Right renal cortex interstitium (tissue), 3 donors: ENCODE measurements at regions not wholly inside any gene's neighbourhood (a gene's known extent, or its start where the extent isn't known, plus 50 kb on each side); places are given as distances from the start of the nearest gene placed in this dataset.
A peak's percentile ranks its signal among the peaks of the same experiment; 100 is the strongest.

ENCODE experiments used
- DNase-seq, 3 donors: peaks; one replicate each; pipeline ENCODE4 v3.0.0-alpha.2; 2013; ENCODE audit warnings: low read depth in 3 of 3, low spot score in 2 of 3

- DNase-seq: no peak
These were observed 55.8 kb downstream of the KCNE4 start for GRCh38 chr2:223107825-223108224.

GRCh38 chr2:223108351-223109050 lies 56.5 kb downstream of the KCNE4 start:
- DNase-seq: no peak

DNA sequence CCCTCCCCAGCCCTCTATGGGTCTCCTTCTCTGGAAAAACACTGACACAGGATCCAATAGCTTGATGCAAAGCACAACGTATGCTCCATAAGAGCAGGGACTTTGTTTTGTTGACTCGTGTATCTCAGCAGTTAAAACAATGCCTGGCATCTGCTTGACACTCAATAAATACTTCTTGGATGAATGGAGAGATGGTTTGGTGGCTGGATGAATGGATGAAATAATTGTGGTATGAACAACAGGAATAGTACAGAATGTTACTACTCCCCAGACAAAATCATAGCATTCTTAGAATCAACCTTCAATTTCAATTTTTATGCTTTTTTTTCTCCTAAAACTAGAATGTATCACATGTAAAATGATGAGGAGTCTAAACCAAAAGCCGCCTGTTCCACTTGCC lies 57.4 kb downstream of the KCNE4 start:
- DNase-seq: no peak

DNA sequence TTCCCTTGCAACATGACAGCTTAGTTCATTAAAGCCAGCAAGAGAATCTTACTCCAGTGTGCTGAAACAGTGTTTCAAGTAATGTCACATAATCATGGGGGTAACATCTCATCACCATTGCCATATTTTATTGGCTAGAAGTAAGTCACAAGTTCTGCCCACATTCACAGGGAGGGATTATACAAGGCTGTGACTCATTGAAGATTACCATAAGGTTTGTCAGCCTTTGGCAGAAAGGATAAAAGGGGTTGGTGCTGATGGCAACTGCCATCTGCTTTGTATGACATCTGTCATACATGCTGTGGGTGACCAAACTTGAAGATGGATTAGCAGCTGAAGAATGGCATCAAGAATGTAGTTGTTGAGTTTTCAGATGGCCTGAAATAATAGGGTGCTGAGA lies 61.2 kb downstream of the KCNE4 start:
- no peak for DNase-seq

GRCh38 chr2:223114170-223114569 lies 62.2 kb downstream of the KCNE4 start:
- no peak for DNase-seq

DNA sequence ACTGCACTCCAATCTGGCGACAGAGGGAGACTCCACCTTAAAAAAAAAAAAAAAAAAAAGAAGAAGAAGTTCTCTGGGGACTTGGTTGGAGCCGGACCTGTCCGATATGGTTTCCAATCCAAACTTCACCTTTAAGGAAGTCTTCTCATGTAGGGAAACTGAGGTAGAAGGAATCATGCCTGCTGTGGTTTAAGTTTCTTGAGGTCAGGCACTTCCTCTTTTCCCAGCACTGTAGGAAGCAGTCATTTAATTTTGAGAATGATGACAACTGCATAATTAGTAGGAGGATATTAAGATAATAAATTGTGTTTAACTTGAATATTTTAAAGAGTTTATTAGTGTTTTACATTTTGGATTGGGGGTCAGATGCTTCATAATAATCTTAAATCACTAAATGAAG lies 62.9 kb downstream of the KCNE4 start:
- no peak for DNase-seq

- no peak for DNase-seq
These were observed 65.5 kb downstream of the KCNE4 start for GRCh38 chr2:223117533-223117932.

GRCh38 chr2:223121283-223121682 lies 69.3 kb downstream of the KCNE4 start:
- DNase-seq: no peak

GRCh38 chr2:223122781-223123180 lies 70.8 kb downstream of the KCNE4 start:
- no peak for DNase-seq

GRCh38 chr2:223123855-223124610 lies 72.0 kb downstream of the KCNE4 start:
- peak; percentile 29 to 38 (median 36) for DNase-seq

DNA sequence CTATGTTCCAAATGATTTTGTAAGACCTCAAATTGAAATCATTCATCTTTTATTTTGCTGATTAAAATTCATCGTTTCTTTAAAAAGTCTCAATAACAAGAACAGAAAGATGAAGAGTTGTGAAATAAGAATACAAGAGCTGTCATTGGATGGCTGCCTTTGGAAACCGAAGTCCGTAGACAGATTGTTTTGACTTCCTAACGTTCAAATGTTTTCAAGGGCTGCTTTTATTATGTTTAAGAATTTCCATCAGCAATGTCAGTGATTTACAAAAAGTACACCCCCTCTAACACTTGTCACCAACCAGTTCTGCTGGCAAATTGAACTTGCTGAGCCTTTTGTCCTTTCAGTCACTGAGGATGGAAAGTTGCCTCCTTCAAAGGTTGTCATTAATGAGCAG lies 89.6 kb downstream of the KCNE4 start:
- no peak for DNase-seq

DNA sequence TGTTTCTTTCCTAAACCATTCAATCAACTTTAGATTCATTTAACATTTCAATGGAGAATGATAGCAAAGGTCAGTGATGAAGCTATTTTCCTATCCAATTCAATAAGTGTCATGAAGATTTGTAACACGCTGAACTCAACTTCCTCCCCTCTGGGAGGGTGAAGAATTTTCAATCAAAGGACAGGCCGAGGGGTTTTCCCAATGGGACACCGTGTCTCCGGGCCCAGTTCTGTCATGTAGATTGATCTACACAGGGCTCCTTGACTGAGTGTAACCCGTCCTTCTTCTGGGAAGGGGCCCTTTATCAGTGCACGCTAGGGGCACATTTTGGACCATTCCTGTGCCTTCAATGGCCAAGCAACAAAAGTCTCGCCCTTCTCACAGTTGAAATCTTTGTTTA lies 90.1 kb downstream of the KCNE4 start:
- DNase-seq: no peak

DNA sequence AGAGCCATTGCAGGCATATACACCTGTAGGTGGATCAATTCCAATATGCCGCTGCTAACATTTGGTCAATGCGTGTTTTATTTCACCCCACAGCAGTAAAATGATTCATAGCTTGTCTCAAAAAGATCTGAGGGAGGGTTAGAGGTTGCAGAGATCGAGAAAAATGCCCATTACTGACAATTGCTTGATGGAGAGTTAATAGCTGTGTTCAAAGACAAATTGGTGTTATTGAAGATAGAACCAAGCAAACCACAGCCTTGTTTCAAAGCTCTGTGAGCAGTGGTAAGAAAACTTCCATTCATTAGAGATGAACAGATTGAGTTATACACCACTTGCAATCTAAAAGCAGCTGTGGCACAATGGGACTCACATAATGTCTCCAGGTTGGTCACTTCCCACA lies 95.4 kb downstream of the KCNE4 start:
- DNase-seq: no peak

DNA sequence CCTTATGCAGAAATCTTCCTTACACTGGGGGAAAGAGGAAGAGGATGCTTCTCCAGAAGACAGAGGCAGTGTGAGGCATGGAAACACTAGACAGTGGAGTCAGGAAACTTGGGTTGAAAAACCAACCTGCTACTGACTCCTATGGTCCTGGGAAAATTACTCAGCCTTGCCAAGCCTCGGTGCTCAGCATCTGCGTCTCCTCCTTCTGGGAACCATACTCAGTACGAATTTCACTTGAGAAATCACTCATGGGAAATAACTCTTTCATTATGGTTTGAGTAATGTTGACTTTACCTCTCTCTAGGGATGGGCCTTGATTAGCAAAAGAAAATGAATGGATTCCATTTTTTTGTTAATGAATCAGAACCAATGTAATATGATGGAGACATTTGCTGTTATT lies 96.5 kb downstream of the KCNE4 start:
- DNase-seq: no peak

- no peak for DNase-seq
These were observed 104.0 kb downstream of the KCNE4 start for GRCh38 chr2:223155956-223156355.

GRCh38 chr2:223161873-223162458 lies 110.0 kb downstream of the KCNE4 start:
- DNase-seq: no peak

- no peak for DNase-seq
These were observed 113.6 kb downstream of the KCNE4 start for GRCh38 chr2:223165423-223166214.

DNA sequence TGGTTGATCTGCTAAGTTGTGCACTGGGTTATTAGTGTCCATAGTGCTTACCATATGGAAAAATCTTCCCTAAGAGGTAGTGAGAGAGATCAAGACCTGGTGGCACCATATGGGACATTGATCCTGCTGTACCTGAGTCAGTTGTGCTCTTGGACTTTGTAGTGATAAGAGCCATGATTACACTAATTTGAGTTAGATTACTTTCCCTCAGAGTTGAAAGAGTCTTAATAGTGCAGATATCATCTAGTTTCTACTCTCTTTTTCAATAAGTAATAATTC lies 114.2 kb downstream of the KCNE4 start:
- DNase-seq: no peak

DNA sequence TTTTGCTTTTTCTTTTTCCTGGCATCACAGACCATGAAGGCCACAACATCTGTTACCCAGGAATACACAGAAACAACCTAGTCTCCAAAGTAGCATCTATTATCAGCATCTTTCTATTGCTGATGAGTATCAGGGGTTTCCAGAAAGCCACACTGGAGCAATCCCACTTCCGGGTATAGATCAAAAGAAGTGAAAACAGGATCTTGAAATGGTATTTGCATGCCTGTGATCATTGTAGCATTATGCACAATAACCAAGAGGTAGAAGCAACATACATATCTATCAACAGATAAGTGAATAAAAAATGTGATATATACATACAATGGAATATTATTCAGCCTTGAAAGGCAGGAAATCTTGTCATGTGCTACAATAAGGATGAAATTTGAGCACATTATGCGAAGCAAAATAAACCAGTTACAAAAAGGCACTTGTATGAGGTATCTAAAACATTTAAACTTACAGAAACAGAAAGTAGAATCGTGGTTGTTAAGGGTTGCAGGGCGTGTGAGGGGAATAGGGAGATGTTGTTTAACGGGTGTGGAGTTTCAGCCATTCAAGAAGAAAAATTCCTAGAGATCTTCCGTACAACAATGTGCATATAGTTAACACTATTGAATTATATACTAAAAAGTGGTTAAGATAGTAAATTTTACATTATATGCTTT lies 115.1 kb downstream of the KCNE4 start:
- no peak for DNase-seq

GRCh38 chr2:223169830-223170605 lies 118.0 kb downstream of the KCNE4 start:
- DNase-seq: no peak
